ENCODE measurements at regions not wholly inside any gene's neighbourhood (a gene's known extent, or its start where the extent isn't known, plus 50 kb on each side); places are given as distances from the start of the nearest gene placed in this dataset.

- DNase-seq: no peak
Measured at GRCh38 chr4:152089584-152089983, 328.8 kb upstream of the GATB start.

GRCh38 chr4:152087335-152087734 is 326.5 kb upstream of the GATB start:
- DNase-seq: no peak

- DNase-seq: no peak
Measured at GRCh38 chr4:152085657-152086056, 324.9 kb upstream of the GATB start.

GRCh38 chr4:152083338-152083737 is 322.5 kb upstream of the GATB start:
- no peak for DNase-seq

GRCh38 chr4:152081024-152081423 is 320.2 kb upstream of the GATB start:
- DNase-seq: no peak

- peak; percentile 79 for DNase-seq
Measured at GRCh38 chr4:152079543-152080293, 318.9 kb upstream of the GATB start.

GRCh38 chr4:152079079-152079478 is 318.3 kb upstream of the GATB start:
- no peak for DNase-seq

GRCh38 chr4:152077582-152077981 is 316.8 kb upstream of the GATB start:
- no peak for DNase-seq

- no peak for DNase-seq
Measured at GRCh38 chr4:152075253-152075928, 314.6 kb upstream of the GATB start.

- DNase-seq: no peak
Measured at GRCh38 chr4:152074573-152074972, 313.8 kb upstream of the GATB start.

- DNase-seq: no peak
Measured at GRCh38 chr4:152074088-152074437, 313.3 kb upstream of the GATB start.

- DNase-seq: no peak
Measured at GRCh38 chr4:152073351-152074087, 312.7 kb upstream of the GATB start.

- DNase-seq: no peak
Measured at GRCh38 chr4:152072906-152073305, 312.1 kb upstream of the GATB start.

GRCh38 chr4:152072001-152072485 is 311.2 kb upstream of the GATB start:
- DNase-seq: no peak

- no peak for DNase-seq
Measured at GRCh38 chr4:152070854-152071253, 310.0 kb upstream of the GATB start.

- DNase-seq: no peak
Measured at GRCh38 chr4:152068866-152069265, 308.1 kb upstream of the GATB start.

GRCh38 chr4:152065545-152065944 is 304.7 kb upstream of the GATB start:
- peak; percentile 6 for DNase-seq

- no peak for DNase-seq
Measured at GRCh38 chr4:152064753-152065152, 303.9 kb upstream of the GATB start.

GRCh38 chr4:152064282-152064681 is 303.5 kb upstream of the GATB start:
- no peak for DNase-seq

GRCh38 chr4:152063621-152064240 is 302.9 kb upstream of the GATB start:
- peak; percentile 43 for DNase-seq

GRCh38 chr4:152062936-152063620 is 302.3 kb upstream of the GATB start:
- no peak for DNase-seq

GRCh38 chr4:152054731-152055130 is 293.9 kb upstream of the GATB start:
- DNase-seq: no peak
